ENCODE measurements at regions not wholly inside any gene's neighbourhood (a gene's known extent, or its start where the extent isn't known, plus 50 kb on each side); places are given as distances from the start of the nearest gene placed in this dataset.

DNA sequence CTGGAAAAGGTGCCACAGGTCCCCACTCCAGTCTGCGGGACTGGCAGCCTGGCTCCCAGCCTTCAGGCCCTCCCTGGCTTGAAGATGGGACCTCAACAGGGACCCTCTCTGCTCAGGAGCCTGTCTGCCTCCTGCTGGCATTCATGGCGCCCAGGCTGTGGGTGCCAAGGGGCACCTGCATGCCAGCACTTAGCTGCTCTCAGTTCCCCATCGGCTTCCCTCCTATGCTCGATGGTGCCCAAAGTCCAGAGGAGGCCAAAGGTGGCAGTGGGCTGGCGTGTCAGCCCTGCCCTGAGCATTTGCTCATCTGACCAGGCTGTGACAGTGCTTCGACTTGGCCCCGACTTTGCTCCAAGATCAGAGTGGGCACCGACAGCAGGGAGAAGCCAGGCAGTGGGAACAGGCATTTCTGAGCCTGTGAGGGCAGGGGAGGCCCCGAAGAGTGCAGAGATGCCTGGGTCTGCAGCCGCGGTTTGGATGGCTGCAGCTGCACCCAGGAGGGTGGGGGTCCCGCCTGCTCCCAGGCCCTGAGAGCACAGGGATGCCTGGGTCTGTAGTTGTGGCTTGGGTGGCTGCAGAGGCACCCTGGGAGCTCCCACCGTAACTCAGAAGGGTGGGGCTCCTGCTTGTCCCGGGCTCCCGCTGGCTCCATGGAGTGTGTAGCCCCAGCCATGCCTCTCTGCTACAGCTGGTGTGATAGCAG is 463.6 kb downstream of the TBC1D22A start:
- intact Hi-C loops (cut with DNase I): no loop called here
- DNase-seq (ENCODE audit: low spot score): no peak

DNA sequence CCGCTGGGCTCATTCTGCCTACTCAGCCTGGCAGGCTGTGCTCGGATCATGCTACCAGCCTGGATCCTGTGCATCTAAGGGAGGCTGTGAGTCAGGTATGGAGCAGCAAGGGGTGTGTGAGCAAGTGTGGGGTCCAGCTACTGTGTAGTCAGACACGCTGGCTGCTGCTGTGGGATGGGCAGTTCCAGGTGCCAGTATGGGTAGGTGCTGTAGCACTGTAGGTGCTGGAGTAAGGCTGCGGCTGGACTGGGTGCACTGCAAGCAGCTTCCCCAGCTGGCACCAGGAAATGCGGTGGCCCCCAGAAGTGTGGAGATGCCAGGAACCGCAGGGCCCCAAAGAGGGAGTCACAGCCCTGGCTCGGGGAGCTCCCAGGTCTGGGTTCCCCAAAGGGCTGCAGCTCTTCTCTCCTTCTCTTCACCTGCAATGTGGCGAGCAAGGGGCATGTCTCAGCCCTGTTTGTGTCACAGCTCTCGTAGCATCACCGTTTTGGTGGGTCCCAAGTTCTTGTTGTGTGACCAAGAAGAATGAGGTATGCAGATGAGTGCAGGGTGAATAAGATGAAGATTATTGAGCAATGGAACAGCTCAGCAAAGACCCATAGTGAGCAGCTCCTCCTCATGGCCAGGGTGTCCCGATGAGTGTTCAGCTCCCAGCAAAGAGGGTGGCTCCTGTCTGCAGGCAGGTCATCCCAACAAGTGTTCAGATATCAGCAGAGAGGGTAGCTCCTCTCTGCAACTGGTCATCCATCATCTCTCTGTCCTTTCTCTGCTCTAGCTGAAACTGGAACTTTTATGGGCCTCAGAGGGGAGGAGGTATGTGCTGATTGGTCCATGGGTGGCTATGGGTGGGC is 462.9 kb downstream of the TBC1D22A start:
- intact Hi-C loops (cut with DNase I): no loop called here
- peak; percentile 63 for DNase-seq (ENCODE audit: low spot score)

Small RNAs in the stretch of these regions (microRNA-seq; reads per million reads assigned to microRNA genes)
- gene MIR3201 (ENCODE audit: borderline microRNAs expressed in 2 of 2): 0 reads per million in 2 donors
- 0.32 to 0.78 reads per million in 2 donors for gene MIR3667 (ENCODE audit: borderline microRNAs expressed in 2 of 2)
- gene MIR4535 (ENCODE audit: borderline microRNAs expressed in 2 of 2): 0 reads per million in 2 donors
